T-helper 22 cell (primary cell): ENCODE measurements at regions not wholly inside any gene's neighbourhood (a gene's known extent, or its start where the extent isn't known, plus 50 kb on each side); places are given as distances from the start of the nearest gene placed in this dataset.

Experiments used
- DNase-seq: peaks from one replicate; pipeline ENCODE4 v3.0.0-alpha.2; 2020; ENCODE audit warnings: low read depth

DNA sequence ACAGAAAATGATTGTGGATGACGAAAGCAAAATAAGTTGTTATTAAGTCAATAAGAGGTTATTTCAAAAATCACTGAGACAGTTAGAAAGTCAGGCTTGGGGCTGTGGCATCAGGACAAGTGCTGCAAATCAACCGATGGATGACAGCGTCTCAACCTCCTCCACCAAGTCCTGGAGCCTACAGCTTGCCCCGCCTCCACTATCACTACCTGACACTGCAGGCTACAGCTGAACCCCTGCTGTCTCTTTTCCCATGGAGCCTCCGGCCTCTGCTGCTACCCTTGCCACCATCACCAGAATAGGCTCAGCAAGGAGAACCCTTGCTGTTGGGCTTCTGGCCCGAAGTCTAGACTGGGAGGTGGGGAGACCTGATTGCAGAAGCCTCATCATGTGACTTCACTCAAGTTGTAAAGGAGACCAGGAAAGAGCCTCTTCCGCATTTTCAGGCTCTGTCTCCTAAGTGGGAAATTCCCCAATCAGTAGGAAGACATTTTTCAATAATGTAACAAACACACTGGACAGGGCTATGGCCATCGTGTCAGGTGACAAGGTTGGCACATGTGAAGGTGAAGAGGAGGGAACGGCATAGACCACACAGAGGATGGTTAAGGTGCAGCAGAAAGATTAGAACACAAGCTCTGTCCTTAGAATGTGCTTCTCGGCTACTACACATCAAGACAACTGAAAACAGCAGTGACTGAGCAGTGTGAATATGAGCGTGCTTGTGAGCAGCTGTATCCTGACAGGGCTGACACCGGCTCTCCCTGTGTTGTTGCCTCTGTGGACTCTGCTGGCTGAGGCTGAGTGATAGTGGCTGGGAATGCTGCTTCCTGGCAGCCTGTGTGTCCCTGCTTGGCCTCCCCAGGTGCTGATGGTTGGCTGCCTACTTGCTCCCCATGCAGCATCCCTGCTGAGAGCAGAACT, 660.7 kb downstream of the PTPRU start:
- DNase-seq = no peak

DNA sequence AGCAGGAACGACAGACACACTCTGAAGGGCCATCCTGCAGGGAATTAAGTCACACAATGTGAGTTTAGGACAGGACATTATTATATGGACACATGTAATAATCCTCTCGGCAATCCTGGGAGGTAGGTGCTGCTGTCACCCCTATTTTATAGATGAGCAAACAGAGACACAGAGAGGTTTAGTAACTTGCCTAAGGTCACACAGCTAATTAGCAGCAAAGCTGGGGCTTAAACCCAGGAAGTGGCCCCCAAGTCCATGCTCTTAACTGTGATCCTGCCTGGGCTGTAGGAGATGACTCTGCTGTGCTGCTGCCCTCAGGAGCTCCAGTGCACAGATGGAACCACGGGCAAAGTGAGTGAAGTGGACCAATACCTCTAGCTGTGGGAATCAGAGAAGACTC, 660.0 kb downstream of the PTPRU start:
- no peak for DNase-seq

DNA sequence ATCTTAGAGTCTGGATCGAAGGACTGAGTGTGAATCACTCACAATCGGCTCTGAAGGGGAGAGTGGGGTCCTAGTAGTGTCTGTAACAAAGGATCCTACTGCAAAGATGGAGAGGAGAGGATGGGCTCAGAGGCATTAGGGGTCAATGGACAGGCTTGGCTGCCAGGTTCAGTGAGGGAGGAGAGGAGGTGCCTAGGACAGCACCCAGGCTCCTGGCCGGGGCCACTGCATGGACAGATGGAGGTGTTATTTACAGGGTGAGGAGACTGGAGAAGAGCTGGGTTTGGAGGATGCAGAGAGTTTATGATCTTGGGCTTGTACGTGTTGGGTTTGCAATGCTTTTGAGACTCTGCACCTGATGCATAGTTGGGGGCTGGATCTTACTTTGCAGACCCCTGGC, 658.9 kb downstream of the PTPRU start:
- DNase-seq = no peak

DNA sequence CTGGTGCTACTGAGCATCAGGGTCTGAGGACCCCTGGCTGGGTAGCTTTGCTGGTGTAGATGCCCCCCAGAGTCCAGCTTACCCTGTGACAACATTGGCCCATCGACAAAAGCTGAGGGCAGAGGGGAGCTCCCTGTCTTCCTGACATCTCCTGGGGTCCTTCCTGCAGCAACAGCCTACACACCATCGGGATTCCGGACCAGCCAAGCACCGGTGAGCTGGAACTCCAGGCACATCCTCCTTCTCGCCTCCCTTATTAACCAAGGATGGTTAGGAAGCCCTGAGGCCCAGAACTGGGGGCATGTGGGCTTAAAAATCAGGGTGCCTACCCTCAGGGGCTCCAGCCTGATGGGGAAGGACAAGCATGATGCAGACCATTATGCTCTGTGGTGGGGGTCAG, 658.0 kb downstream of the PTPRU start:
- no peak for DNase-seq

DNA sequence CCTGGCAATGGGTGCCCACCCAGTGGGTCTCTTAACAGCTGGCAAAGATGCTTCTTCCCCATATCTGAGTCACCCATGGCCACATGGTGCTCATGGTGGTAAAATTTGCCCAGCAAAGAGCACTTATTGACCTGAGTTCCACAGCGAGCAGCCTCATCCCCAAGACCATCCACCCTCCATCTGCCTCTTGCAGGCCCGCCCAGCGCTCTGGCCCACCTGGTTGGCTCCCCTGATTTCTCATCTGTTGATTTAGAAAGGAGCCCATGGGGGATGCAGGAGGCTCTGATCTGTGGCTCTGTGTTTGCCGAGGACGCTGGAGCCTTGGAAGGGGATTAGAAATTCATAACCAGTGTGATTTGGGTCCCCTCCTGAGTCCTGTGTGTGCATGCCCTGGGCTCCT, 657.5 kb downstream of the PTPRU start:
- DNase-seq = no peak

DNA sequence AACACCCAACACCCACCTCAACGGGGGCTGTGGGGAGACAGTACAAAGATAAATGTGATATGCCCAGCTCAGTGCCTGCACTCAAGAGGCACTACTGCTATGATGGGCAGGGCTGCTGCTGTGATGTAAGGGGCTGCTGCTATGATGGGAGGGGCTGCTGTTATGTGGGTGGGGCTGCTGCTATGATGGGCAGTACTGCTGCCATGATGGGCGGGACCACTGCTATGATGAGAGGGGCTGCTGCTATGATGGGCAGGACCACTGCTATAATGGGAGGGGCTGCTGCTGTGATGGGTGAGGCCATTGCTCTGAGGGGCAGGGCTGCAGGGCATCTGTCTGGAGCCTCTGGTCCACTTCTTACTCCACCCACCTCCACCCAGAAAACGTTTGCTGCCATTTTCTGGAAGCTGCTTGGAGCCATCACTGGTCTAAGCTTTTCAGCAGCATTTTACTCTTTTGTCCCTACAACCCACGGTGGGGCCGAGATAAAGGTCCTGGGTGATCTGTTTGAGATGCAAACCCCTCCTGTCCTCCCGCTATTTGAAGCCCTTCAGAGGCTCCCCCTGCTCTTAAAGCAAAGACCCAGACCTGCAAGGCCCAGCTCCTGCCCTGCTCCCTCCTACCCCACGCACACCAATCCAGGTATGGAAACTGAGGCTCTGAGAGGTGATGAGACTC, 656.9 kb downstream of the PTPRU start:
- DNase-seq = no peak

DNA sequence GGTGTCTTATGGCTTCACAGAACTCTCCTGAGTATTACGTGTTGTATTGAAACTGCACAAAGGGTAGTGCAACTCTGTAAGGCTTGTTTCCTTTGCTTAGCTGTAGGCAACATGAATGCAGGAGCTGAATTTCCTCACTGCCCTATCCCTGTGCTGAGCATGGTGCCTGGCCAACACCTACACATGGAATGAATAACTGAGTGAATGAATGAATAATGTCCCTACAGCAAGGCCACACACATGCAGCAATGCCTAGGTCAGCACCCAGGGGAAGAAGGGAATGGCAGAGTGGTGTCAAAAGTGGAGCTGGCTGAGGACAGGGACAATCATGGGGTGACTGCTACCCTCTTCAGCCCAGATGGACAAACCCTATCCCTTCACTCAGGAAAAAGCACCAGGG, 655.9 kb downstream of the PTPRU start:
- DNase-seq = no peak

DNA sequence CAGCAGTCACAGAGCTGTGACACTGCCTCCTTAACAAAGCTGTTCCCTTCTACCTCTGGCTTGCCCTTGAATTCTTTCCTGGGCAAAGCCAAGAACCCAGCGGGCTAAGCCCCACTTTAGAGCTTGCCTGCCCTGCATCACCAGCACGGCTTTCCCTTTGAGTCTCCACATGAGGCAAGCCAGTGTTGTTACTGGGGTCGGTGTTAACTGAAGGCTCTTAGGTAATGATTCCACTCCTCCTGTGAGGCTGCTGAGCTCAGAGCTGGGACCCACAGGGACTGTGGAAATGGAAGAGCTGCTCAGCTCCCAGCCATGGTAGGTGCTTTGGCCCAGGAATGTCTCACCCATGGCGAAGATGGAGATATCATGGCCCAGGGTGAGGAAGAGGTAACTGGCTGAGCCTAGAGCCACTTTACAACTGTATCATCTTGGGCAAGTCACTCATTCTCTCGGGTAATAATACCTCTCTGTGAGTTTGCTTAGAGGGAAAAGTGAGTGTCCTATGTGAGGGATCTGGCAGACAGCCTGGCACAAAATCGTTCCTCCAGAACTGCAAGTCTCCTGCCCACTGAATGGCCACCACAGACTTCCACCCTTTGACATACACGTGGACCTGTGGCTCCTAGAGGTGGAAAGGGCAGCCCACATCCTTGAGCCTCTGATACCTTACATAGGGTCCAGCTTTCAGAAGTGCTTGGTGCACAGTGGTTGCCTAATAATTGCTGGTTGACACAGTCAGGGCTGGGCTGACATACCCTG, 654.1 kb downstream of the PTPRU start:
- DNase-seq = no peak

DNA sequence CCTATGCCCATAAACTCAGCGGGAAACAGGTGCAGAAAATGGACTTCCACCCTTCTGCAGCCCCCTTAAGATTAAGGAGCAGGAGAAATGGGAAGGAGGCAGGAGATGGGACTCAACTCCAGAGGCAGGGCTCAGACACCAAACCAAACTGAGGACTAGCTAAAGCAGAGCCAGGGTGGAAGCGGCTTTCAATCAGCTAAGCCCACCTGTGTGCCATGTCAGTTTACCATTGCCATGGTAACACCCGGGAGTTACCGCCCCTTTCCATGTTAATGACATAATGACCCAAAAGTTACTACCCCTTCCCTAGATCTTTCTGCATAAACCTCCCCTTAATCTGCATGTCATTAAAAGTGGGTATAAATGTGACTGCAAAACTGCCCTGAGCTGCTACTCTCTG, 653.5 kb downstream of the PTPRU start:
- DNase-seq = no peak

DNA sequence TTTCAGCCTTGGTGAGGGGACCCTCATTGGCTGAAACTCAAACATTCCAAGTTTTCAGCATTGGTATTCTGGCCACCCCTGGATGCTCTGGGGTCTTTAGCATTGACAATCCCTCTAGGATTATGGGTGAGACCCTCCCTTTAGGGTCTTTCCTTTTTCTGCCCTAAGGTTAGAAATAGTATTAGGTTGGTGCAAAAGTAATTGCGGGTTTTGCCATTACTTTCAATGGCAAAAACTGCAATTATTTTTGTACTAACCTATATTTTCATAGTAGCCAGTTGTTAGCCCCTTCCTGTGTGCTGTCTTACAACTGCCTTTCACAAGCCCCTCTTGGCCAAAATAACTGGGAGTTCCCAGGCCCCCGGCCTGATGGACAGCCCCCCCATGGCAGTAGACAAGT, 648.4 kb downstream of the PTPRU start:
- DNase-seq = no peak

DNA sequence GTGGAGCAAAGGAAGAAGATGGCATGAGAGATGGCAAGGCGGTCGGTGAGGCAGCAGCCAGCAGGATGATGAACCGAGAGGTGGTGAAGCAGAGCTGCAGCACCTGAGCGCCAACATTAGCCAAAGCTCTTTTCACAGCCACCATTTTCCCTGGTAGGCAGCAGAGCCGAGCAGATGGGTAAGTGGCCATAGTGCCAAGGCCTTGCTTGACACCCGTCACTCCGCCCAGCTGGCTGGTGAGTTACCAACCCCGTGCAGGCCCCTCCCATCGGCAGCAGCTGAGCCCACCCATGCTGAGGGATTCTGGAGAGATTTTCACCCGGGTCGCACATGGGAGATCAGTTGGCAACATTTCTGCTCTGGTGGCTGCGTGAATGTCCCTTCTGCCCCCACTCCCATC, 647.7 kb downstream of the PTPRU start:
- no peak for DNase-seq

DNA sequence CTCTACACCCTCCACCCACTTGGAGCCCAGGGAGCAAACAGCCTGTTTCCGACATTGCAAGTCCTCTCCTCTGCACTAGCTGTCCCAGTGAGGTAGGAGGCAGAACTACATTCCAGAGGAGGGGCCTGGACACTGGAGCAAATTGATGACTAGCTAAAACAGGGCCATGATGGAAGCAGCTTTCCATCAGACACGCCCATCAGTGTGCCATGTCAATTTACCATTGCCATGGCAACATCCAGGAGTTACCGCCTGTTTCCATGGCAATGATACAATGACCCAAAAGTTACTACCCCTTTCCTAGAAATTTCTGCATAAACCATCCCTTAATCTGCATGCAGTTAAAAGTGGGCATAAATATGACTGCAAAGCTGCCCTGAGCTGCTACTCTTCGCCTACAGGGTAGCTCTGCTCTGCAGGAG, 647.1 kb downstream of the PTPRU start:
- no peak for DNase-seq

DNA sequence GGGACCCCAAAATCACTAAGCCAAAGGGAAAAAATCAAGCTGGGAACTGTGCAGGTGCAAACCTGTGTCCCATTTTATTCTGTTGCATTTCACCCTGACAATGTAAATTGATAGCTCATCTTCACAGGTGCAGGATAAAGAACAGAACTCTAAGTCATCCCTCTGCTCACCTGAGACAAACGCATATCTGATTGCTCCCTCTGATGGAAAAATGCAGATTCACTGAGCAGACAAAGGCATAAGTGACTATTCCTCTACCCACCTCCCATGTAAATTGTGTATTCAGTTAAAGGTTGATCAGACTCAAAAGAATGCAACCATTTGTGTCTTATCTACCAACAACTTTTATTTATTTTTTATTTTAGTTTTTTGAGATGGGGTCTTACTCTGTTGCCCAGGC, 644.2 kb downstream of the PTPRU start:
- DNase-seq = no peak

DNA sequence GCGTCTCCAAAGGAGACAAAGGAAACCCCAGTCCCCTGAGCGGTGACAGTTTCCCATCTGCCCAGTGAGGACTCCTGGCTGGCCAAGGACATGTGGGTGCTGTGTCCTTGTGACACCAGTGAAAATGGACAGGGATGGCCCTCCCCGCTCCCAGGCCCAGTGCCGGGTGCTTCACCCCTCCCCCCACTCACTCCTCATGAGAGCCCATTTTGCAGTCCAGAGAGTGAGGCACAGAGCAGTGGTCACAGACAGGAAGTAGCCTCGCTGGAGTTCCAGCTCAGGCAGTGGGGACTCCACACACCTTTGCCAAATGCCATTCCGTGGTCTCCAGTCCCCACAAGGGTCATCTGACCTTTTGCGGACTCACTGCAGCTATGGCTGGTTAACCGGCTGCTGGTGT, 642.9 kb downstream of the PTPRU start:
- DNase-seq = no peak

DNA sequence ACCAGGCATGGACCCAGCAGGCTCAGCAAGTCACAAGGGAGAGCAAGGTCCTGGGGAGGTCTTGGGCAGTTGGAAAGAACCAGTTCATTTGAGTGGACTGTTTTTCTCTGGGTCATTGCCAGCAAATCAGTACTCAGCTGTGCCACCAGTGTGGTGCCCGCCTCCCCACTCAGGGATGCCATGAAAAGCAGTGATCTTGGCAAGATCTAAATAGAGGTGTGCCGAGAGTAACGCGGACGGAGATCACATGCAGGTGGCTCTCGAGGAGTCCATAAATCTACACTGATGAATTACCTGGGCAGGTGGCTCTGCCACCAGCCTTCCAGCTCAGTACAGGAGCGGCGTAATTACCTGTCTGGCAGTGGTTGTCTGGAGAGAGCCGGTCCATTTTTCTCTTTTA, 642.2 kb downstream of the PTPRU start:
- no peak for DNase-seq

DNA sequence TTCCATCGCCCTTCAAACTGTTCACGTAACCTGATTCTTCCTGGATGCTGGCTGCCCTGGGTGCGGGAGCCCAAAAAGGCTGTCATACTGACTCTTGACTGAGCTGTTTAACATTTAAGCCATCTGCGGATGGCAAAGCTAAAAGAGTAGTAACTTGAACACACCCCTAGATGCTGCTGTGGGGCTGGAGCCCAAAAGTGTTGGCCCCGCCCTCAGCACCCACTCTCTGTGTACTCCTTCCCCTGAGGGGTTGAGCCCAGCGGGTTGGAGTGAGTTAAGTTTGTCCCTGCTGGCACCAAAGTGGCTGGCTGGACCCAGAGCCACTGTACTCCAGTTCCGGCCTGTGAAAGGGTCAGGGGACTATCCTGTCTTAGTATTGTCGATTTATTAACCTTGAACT, 640.6 kb downstream of the PTPRU start:
- no peak for DNase-seq

DNA sequence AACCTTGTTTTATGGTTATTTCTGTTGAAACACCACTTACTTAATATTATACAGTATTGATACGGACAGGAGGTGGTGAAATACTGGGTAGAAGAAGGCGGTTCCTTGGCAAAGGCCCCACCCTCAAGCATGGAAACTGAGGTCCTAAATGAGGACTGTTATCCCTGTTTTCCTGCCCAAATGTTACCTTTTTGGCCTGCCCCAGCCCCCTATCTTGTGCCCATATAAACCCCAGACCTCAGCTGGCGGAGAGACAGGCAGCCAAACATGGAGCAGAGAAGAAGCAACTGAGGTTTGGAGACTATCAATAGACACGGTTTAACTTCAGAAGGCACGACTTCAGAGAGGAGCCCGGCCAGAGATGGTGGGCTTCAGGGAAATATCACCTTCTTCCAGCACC, 640.1 kb downstream of the PTPRU start:
- DNase-seq = no peak

DNA sequence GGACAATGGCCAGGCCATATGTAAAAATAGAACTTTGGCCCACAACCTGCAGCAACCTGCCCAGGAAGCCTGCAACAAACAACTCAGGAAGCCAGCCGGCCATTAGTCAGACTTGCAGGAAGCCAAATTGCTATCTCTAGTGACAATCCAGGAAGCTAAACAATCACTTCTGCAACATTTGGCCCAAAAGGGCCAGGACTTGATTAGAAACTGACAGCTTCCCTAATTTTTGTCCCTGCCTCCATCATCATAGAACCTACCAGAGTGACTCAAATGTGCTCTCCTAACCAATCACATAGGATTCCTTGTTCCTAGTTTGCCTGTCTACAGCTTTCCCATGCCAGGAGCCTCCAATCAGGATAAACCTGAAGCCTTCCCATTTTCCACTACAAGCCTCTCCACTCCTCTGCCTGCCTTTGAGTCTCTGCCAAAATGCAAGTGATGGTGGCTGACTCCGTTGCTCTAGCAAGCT, 639.3 kb downstream of the PTPRU start:
- no peak for DNase-seq

DNA sequence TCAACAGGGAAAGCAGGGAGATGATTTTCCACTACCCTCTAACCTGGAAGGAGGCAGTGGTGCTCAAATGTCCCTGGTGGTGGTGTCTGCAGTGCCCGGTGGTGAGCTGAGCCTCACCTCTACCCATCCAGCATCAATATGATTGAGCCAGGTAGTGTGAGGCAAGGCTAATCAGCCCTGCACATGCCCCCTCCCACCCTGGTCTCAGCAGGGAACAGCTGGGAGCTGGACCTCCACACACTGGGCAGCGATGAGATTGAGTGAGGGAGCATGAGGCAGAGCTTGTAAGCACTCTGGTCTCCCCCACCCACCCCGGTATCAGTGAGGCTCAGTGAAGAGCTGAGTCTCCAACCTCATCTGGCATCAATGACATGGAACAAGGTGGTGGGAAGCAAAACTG, 634.3 kb downstream of the PTPRU start:
- no peak for DNase-seq

DNA sequence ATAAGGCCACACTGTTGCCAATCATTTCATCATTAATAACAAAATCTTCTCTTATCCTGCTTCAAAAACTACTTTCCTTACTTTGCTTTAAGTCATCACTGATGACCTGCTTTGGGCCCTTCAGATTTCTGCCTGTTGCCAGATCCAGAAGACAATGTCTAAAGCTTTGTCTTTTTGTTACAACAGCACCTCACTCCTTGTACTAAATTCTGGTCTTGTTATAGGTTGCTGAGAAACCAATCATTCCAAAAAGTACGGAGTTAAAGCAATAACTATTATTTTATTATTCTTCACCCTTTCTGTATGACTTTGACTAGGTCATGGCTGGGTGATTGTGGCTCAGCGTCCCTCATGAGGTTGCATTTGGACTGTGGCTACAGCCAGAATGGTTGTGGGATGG, 633.5 kb downstream of the PTPRU start:
- DNase-seq = no peak

DNA sequence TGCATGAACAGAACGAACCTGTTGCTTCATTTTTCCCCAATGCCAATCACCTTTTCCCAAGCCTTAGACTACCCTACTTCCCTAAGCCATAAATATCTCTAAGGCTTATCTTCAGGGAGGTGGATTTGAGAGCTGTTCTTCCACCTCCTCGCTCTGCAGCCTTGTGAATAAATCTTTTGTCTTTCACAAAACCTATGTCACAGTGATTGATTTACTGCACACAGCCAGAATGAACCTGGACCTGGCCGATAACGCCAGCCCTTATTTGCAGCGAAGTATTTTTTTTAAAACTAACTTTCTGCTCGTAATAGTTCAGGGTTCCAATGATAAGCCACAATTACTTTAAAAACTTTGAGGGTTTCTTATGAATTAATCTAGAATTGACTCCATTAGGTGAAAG, 632.6 kb downstream of the PTPRU start:
- no peak for DNase-seq

DNA sequence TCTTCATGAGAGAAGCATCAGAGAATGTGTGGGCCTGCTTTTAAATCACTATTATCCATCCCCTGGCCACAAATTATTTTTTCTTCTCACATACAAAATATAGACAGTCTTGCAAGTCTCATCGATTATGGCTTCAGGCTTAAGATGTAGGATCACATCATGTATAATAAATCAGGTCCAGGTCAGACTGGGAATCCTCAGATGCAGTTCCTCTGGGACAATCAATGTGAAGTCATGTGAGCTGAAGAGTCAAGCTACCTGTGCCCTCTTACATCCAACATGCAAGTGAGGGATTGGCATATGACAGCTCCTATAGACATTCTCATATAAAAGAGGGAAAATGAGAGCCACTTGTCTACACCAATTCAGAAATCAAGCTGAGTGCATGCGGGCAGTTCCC, 631.8 kb downstream of the PTPRU start:
- no peak for DNase-seq

DNA sequence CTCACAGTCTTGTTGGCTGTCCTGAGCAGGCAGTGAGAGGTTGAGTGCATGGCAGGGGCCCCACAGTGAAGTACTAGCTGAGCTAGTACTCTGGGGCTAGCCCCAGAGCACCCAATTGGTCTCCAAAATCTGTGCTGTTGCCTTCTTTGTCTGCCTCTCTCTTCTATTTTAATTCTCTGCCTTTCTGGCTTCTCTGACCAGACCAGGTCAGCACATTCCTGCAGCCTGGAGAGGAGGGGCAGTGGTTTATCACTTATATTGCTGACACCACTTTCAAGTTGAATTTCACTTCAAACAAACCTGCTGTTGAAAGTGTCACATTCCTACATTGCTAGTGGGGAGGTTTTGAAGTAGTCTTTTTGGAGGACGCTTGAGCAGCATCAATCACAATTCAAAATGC, 628.7 kb downstream of the PTPRU start:
- DNase-seq = no peak
